GM19035 (cell line): ENCODE measurements at regions not wholly inside any gene's neighbourhood (a gene's known extent, or its start where the extent isn't known, plus 50 kb on each side); places are given as distances from the start of the nearest gene placed in this dataset.

Source experiments
- ATAC-seq: cut with Tn5 transposase; IDR thresholded peaks from one replicate; pipeline ENCODE4 v1.9.1; 2021; ENCODE audit not compliant: unreplicated experiment

GRCh38 chr9:3732077-3733038 lies 206.6 kb upstream of the RFX3 start:
- peak; percentile 83 for ATAC-seq

DNA sequence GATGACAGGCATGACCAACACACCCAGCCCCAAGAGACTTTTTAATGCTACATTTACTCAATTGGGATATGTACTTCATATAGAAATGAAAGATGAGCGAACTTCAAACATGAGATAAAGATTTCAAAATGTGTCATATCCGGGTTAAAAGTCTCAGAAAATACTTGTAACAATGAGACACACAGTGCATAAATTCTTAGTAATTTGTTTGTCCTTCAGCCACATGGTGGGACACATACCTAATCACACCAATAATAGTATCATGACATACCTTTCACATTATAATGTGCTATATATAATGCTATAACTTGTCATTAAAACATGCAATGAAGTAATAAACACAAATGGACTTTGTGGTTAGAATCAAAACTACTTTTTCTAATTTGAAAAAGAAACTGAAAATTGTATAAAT lies 204.7 kb upstream of the RFX3 start:
- peak; percentile 44 for ATAC-seq

DNA sequence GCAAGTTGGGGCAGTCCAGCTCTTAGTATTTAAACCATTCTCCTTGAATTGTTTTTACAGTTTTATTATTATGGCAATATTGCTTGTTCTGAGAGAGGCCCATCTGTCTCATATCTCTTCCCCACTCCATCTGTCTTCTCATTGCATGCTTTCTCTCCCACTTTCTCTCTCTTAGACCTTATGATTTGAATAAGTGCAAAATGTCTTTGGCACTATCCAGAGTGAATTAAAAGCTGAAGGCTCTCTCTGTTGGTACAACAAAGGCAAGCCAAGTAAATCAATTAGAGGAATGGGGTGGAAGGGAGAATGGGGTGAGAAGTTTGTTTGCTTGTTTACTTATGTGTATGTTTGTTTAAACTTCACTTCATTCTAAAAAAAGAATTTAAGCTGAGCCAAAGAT lies 195.3 kb upstream of the RFX3 start:
- no peak for ATAC-seq

DNA sequence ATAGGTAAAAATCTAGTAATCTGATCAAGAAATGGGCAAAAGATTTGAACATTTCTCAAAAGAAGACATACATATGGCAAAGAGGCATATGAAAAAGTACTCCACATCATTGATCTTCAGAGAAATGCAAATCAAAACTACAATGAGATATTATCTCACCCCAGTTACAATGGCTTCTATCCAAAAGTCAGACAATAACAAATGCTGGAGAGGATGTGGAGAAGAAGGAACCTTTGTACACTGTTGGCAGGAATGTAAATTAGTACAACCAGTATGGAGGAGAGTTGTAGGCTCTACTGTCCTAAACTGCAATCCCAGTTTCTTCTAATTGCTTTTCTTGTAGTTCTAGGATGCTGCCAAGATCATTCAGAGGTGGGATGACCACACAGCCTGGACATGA lies 193.5 kb upstream of the RFX3 start:
- ATAC-seq = no peak

DNA sequence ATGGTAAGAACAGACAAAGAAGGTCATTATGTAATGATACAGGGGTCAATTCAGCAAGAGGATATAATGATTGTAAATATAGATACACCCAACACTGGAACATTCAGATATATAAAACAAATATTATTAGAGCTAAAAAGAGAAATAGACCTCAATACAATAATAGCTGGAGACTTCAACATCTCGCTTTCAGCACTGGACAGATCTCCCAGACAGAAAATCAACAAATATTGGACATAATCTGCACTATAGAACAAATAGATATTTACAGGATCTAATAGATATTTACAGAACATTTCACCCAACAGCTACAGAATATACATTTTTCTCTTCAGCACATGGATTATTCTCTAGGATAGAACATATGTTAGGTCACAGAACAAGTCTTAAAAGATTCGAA lies 190.6 kb upstream of the RFX3 start:
- ATAC-seq = no peak

DNA sequence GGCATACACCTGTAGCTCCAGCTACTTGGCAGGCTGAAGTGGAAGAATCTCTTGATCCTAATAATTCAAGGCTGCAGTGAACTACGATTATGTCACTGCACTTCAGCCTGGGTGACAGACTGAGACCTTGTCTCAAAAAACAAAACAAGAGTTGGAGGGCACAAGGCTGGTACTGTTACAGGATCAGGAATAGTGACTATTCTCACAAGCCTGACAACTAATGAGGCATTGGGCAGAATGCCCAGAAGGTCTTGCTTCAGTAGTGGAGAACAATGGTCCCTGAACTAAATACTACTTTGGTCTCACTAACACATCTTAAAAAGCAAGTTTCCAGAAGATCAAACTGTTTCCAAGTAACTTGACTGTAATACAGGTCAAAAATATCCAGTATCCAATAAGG lies 182.9 kb upstream of the RFX3 start:
- no peak for ATAC-seq

GRCh38 chr9:3704890-3705289 lies 179.1 kb upstream of the RFX3 start:
- no peak for ATAC-seq

DNA sequence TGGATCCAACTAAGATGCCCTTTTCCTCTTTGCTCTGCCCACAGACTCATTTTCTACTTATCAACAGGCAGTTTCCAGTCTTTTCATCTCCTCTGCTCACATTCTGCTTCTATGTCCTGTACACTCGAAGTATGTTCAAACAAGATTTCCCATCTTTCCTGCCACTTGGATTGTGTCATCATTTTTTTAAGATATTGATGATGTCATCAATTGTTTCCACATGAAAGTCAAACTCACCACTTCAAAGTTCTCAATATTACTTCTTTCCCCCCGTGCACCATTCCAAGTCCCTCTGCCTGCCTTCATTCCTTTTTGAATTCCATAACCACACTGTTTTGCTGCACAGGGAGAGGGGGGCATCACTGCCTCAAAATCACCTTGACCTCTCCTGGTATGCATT lies 175.0 kb upstream of the RFX3 start:
- no peak for ATAC-seq

DNA sequence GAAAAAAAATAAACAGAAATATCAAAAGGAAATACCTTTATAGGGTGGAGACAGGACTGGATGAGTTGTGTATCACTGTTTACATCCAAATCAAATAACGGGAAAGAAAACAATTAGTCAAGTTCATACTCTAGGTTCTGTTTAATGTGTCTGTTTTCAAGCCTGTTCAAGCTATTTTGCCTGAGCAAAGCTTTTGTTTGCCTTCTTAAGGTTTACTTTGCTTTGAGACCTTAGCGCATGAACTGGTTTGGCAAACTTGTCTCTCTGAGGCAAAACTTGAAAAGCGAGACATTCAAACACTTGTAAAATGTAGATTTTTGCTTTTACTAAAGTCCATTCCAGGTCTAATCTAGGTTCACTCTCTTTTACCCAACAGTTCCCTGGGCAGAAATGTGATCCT lies 174.1 kb upstream of the RFX3 start:
- no peak for ATAC-seq

- no peak for ATAC-seq
These were observed 172.7 kb upstream of the RFX3 start for GRCh38 chr9:3698531-3698930.

GRCh38 chr9:3698076-3698475 lies 172.3 kb upstream of the RFX3 start:
- no peak for ATAC-seq

- ATAC-seq = no peak
These were observed 170.6 kb upstream of the RFX3 start for GRCh38 chr9:3696368-3696767.

DNA sequence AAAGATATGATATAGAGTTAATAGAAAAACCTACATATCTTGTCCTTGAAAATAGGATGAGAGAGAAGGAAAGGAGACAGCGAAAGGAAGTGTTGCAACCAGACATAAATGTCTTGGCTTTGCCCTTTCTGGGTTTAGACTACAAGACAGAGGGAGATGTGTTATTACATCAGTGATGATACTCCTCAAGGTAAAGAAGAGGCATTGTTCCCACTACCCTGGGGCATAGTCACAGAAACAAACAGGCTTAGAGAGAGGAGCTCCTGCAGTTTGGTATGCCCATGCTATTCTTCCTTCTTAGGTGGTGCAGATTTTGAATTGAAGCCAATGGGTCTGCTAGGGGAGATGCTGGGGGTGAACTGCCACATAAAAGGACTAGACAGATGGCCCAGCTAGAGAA lies 166.8 kb upstream of the RFX3 start:
- no peak for ATAC-seq

- ATAC-seq = no peak
These were observed 163.8 kb upstream of the RFX3 start for GRCh38 chr9:3689555-3689954.

- ATAC-seq = no peak
These were observed 161.3 kb upstream of the RFX3 start for GRCh38 chr9:3687145-3687544.

DNA sequence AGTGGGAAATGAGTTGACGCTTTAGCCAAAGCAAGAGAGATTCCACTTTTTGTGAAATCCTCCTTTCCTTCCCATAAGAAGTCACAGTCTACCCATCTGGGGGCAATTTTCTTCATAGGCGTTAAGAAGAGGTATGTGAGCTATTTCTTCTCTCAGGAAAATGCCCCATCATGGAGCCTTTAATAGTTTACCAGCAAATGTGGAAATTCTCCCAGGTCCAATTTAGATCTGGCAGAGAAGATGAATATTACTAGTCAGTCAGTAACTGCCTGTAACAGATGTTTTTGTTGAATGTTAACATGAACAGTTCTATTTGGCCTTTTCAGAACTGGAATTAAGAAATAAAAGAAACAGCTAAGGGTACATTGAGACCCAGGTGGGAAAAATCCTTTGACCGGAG lies 156.4 kb upstream of the RFX3 start:
- no peak for ATAC-seq

GRCh38 chr9:3677541-3677940 lies 151.7 kb upstream of the RFX3 start:
- no peak for ATAC-seq

GRCh38 chr9:3676766-3677165 lies 151.0 kb upstream of the RFX3 start:
- ATAC-seq = no peak

DNA sequence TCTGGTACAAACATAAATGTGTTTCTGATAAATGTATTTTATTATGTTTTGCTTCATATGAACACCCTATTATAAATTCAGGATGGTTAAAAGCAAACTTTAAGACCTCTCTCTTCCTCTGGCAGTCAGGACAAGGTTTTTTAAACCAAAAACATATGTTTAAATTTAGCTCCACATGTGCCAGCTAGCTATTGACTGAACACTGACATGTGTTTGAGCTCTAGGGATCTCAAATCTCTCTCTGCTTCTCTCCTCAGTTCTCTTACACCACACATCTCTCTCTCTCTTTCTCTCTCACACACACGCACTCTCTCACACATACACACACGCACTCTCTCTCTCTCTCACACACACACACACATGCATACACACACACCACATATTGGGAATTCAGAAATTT lies 150.1 kb upstream of the RFX3 start:
- no peak for ATAC-seq

GRCh38 chr9:3674561-3674960 lies 148.8 kb upstream of the RFX3 start:
- no peak for ATAC-seq

DNA sequence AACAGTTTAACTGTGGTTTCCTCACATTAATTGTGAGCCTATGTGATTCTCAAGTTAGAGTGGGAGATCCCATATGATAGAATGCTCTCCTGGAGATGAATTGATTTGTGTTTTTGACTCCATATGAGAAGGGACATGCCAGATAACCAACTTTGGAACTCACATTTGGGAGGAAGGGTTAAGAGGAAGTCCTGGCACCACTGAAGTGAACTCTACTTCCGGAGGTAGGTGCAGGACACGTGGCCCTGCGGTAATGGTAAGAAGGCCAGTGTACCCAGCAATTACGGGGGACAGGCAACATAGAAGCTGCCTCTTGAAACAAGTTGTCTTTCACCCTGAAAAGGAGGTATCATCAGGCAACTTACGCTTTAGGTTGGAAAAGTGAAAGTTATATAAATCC lies 146.6 kb upstream of the RFX3 start:
- no peak for ATAC-seq

DNA sequence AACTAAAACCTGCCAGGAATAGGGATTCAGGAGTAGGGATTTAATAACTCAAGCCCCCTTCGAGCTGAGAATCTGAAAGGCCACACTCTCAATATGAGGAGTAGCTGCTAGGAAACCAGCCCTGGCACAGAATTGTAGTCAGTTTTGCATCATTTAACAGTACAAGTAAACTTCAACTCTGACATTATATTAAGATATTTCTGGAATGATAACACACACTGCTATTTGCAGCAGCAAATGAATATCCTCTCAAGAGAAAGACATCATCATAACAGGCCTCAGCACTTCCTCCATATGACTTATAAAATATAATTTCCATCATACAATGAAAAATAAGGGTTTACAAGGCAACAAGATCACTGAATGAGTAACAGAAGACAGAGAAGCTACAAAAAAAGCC lies 138.2 kb upstream of the RFX3 start:
- no peak for ATAC-seq

DNA sequence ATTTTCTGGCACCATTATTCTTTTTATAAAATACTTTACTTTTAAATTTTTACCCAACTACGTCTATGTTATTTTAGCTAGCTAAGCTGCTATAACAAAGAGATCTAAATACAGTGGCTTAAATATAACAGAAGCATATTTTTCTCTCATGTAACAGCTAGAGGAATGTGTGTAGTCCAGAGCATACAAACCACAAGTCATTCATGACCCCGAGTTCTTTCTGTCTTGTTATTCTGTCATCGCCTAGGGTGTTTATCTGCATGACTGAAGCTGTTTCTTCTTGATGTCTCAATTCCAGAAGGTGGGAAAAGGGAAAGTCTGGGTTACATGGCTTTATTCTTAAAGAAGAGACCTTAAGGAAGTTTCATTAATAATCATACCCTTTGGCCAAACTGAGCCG lies 136.9 kb upstream of the RFX3 start:
- no peak for ATAC-seq
